ENCODE measurements at regions not wholly inside any gene's neighbourhood (a gene's known extent, or its start where the extent isn't known, plus 50 kb on each side); places are given as distances from the start of the nearest gene placed in this dataset.

GRCh38 chr12:11563785-11564739 lies 85.4 kb upstream of the ETV6 start:
- WGBS, 2 donors, result 89 to 90% methylated on average over 10 of the region's 10 CpGs

GRCh38 chr12:11564984-11565651 lies 84.4 kb upstream of the ETV6 start:
- Histone ChIP-seq H3K36me3 (ENCODE audit: control insufficient read depth in 2 of 2, insufficient read depth in 2 of 2, low read length in 1 of 2) (no peaks in the 10 kb centered on the region), H3K4me1 (ENCODE audit: control insufficient read depth in 2 of 2, insufficient read depth in 2 of 2, low read length in 1 of 2) (no peaks in the 10 kb centered on the region), H3K27me3 (ENCODE audit: control insufficient read depth in 1 of 2, insufficient read depth in 2 of 2, low read length in 2 of 2) (no peaks in the 10 kb centered on the region), H3K9me3 (ENCODE audit: control insufficient read depth in 2 of 2, insufficient read depth in 1 of 2, low read depth in 1 of 2, low read length in 1 of 2) (no peaks in the 10 kb centered on the region), H3K27ac (ENCODE audit: low read depth in 2 of 2, low read length in 1 of 2) (no peak overlapping the region), H3K4me3 (ENCODE audit: low read depth in 1 of 2, low read length in 2 of 2) (no peak overlapping the region)
- WGBS, 2 donors, result 87 to 88% methylated on average over 7 of the region's 7 CpGs

More at GRCh38 chr12:11563785-11564739, 85.4 kb upstream of the ETV6 start:
- H3K9me3 ChIP-seq (ENCODE audit: control insufficient read depth in 2 of 2, insufficient read depth in 1 of 2, low read depth in 1 of 2, low read length in 1 of 2), result no peaks in the 10 kb centered on the region
- no peak overlapping the region for H3K4me3 ChIP-seq (ENCODE audit: low read depth in 1 of 2, low read length in 2 of 2)
- H3K4me1 ChIP-seq (ENCODE audit: control insufficient read depth in 2 of 2, insufficient read depth in 2 of 2, low read length in 1 of 2), result no peaks in the 10 kb centered on the region
- H3K27me3 ChIP-seq (ENCODE audit: control insufficient read depth in 1 of 2, insufficient read depth in 2 of 2, low read length in 2 of 2), result no peaks in the 10 kb centered on the region
- no peaks in the 10 kb centered on the region for H3K36me3 ChIP-seq (ENCODE audit: control insufficient read depth in 2 of 2, insufficient read depth in 2 of 2, low read length in 1 of 2)
- no peak overlapping the region for H3K27ac ChIP-seq (ENCODE audit: low read depth in 2 of 2, low read length in 1 of 2)

GRCh38 chr12:11565752-11566151 lies 83.7 kb upstream of the ETV6 start:
- no peak overlapping the region for H3K27ac ChIP-seq (ENCODE audit: low read depth in 2 of 2, low read length in 1 of 2)
- 32 to 55% methylated on average over 2 of the region's 2 CpGs for WGBS, 2 donors
- no peaks in the 10 kb centered on the region for H3K27me3 ChIP-seq (ENCODE audit: control insufficient read depth in 1 of 2, insufficient read depth in 2 of 2, low read length in 2 of 2)
- no peak overlapping the region for H3K4me3 ChIP-seq (ENCODE audit: low read depth in 1 of 2, low read length in 2 of 2)
- no peaks in the 10 kb centered on the region for H3K4me1 ChIP-seq (ENCODE audit: control insufficient read depth in 2 of 2, insufficient read depth in 2 of 2, low read length in 1 of 2)
- no peaks in the 10 kb centered on the region for H3K36me3 ChIP-seq (ENCODE audit: control insufficient read depth in 2 of 2, insufficient read depth in 2 of 2, low read length in 1 of 2)
- H3K9me3 ChIP-seq (ENCODE audit: control insufficient read depth in 2 of 2, insufficient read depth in 1 of 2, low read depth in 1 of 2, low read length in 1 of 2), result no peaks in the 10 kb centered on the region

GRCh38 chr12:11568155-11568761 lies 81.2 kb upstream of the ETV6 start:
- Histone ChIP-seq H3K36me3 (ENCODE audit: control insufficient read depth in 2 of 2, insufficient read depth in 2 of 2, low read length in 1 of 2) (no peaks in the 10 kb centered on the region), H3K27me3 (ENCODE audit: control insufficient read depth in 1 of 2, insufficient read depth in 2 of 2, low read length in 2 of 2) (no peaks in the 10 kb centered on the region), H3K4me3 (ENCODE audit: low read depth in 1 of 2, low read length in 2 of 2) (no peak overlapping the region), H3K4me1 (ENCODE audit: control insufficient read depth in 2 of 2, insufficient read depth in 2 of 2, low read length in 1 of 2) (no peaks in the 10 kb centered on the region), H3K9me3 (ENCODE audit: control insufficient read depth in 2 of 2, insufficient read depth in 1 of 2, low read depth in 1 of 2, low read length in 1 of 2) (no peaks in the 10 kb centered on the region), H3K27ac (ENCODE audit: low read depth in 2 of 2, low read length in 1 of 2) (no peak overlapping the region)
- WGBS, 2 donors, result 92 to 93% methylated on average over 3 of the region's 3 CpGs

DNA sequence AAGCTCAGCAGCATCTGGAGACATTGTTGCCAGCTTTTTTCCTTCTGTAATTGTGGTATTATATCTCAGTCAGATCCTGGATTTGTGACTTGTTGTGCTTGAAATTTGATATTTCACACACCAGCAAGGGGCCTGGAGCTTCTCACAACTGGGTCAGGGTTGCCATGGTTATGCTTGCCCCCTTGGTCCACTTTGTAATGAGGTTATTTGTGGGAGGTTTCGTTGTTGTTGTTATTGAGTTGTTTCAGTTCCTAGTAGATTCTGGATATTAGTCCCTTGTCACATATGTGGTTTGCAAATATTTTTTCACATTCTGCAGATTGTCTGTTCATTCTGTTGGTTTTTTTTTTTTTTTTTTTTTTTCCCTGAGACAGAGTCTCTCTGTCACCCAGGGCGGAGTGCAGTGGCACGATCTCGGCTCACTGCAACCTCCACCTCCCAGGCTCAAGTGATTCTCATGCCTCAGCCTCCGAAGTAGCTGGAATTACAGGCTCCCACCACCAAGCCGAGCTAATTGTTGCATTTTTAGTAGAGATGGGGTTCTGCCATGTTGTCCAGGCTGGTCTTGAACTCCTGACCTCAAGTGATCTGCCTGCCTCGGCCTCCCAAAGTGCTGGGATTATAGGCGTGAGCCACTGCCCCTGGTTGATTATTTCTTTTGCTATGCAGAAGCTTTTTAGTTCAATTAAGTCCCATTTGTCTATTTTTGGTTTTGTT lies 80.6 kb upstream of the ETV6 start:
- no peak overlapping the region for H3K27ac ChIP-seq (ENCODE audit: low read depth in 2 of 2, low read length in 1 of 2)
- no peaks in the 10 kb centered on the region for H3K9me3 ChIP-seq (ENCODE audit: control insufficient read depth in 2 of 2, insufficient read depth in 1 of 2, low read depth in 1 of 2, low read length in 1 of 2)
- no peaks in the 10 kb centered on the region for H3K4me1 ChIP-seq (ENCODE audit: control insufficient read depth in 2 of 2, insufficient read depth in 2 of 2, low read length in 1 of 2)
- no peak overlapping the region for H3K4me3 ChIP-seq (ENCODE audit: low read depth in 1 of 2, low read length in 2 of 2)
- 87 to 89% methylated on average over 8 of the region's 8 CpGs for WGBS, 2 donors
- H3K36me3 ChIP-seq (ENCODE audit: control insufficient read depth in 2 of 2, insufficient read depth in 2 of 2, low read length in 1 of 2), result no peaks in the 10 kb centered on the region
- no peaks in the 10 kb centered on the region for H3K27me3 ChIP-seq (ENCODE audit: control insufficient read depth in 1 of 2, insufficient read depth in 2 of 2, low read length in 2 of 2)

DNA sequence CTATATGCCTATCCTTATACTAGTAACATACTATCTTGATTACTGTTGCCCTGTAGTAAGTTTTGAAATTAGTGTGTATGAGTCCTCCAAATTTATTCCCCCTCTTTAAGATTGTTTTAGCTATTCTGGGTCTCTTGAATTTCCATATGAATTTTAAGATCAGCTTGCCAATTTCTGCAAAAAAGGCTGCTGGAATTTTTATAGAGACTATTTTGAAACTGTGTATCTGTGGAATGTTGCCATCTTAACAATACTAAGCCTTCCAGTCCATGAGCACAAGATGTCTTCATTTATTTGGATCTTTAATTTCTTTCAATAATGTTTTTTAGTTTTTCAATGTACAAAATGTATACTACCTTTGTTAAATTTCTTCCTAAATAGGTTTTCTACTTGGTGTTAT lies 79.8 kb upstream of the ETV6 start:
- Histone ChIP-seq H3K27me3 (ENCODE audit: control insufficient read depth in 1 of 2, insufficient read depth in 2 of 2, low read length in 2 of 2) (no peaks in the 10 kb centered on the region), H3K27ac (ENCODE audit: low read depth in 2 of 2, low read length in 1 of 2) (no peak overlapping the region), H3K36me3 (ENCODE audit: control insufficient read depth in 2 of 2, insufficient read depth in 2 of 2, low read length in 1 of 2) (no peaks in the 10 kb centered on the region), H3K4me3 (ENCODE audit: low read depth in 1 of 2, low read length in 2 of 2) (no peak overlapping the region), H3K4me1 (ENCODE audit: control insufficient read depth in 2 of 2, insufficient read depth in 2 of 2, low read length in 1 of 2) (no peaks in the 10 kb centered on the region), H3K9me3 (ENCODE audit: control insufficient read depth in 2 of 2, insufficient read depth in 1 of 2, low read depth in 1 of 2, low read length in 1 of 2) (no peaks in the 10 kb centered on the region)

GRCh38 chr12:11573880-11574279 lies 75.6 kb upstream of the ETV6 start:
- H3K4me1 ChIP-seq (ENCODE audit: control insufficient read depth in 2 of 2, insufficient read depth in 2 of 2, low read length in 1 of 2), result peaks cover 0 to 6% of the 10 kb centered on the region in 2 donors
- WGBS, 2 donors, result 91 to 96% methylated on average over 2 of the region's 2 CpGs
- H3K36me3 ChIP-seq (ENCODE audit: control insufficient read depth in 2 of 2, insufficient read depth in 2 of 2, low read length in 1 of 2), result no peaks in the 10 kb centered on the region
- H3K27ac ChIP-seq (ENCODE audit: low read depth in 2 of 2, low read length in 1 of 2), result no peak overlapping the region
- no peaks in the 10 kb centered on the region for H3K27me3 ChIP-seq (ENCODE audit: control insufficient read depth in 1 of 2, insufficient read depth in 2 of 2, low read length in 2 of 2)
- H3K4me3 ChIP-seq (ENCODE audit: low read depth in 1 of 2, low read length in 2 of 2), result no peak overlapping the region
- H3K9me3 ChIP-seq (ENCODE audit: control insufficient read depth in 2 of 2, insufficient read depth in 1 of 2, low read depth in 1 of 2, low read length in 1 of 2), result no peaks in the 10 kb centered on the region

GRCh38 chr12:11576104-11576503 lies 73.4 kb upstream of the ETV6 start:
- H3K27me3 ChIP-seq (ENCODE audit: control insufficient read depth in 1 of 2, insufficient read depth in 2 of 2, low read length in 2 of 2), result no peaks in the 10 kb centered on the region
- H3K36me3 ChIP-seq (ENCODE audit: control insufficient read depth in 2 of 2, insufficient read depth in 2 of 2, low read length in 1 of 2), result no peaks in the 10 kb centered on the region
- WGBS, 2 donors, result 77 to 95% methylated on average over 1 of the region's 1 CpG
- peak overlapping the region in 1 of 2 donors; percentile 74 for H3K27ac ChIP-seq (ENCODE audit: low read depth in 2 of 2, low read length in 1 of 2)
- H3K9me3 ChIP-seq (ENCODE audit: control insufficient read depth in 2 of 2, insufficient read depth in 1 of 2, low read depth in 1 of 2, low read length in 1 of 2), result no peaks in the 10 kb centered on the region
- no peak overlapping the region for H3K4me3 ChIP-seq (ENCODE audit: low read depth in 1 of 2, low read length in 2 of 2)
- peaks cover 0 to 6% of the 10 kb centered on the region in 2 donors for H3K4me1 ChIP-seq (ENCODE audit: control insufficient read depth in 2 of 2, insufficient read depth in 2 of 2, low read length in 1 of 2)

DNA sequence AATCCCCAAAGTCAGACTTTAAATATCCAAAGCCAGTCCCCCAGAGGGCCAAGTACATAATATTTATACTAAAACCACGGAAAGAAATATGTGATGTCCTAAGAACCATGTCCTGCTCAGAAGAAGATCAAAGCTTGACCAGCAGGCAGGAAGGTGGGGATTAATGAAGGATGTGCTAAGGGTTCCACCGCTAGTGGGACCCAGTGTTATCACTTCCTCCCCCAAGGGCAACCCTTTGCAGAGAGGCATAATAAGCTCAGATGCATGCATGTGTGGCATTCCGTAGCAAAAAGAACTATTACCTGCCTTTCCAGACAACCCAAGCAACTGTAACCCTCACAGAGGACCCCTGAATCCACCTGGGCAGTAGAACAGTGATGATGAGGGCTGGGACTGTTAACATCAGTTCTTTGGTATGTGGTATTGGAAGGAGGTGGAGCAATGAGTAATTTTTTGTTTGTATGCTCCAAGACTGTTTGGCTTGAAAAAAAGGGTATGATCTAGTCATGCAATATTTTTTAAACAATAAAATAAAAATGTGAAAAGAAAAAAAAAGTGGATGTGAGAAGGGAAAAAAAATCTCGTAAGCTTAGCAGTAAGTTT lies 71.7 kb upstream of the ETV6 start:
- Histone ChIP-seq H3K4me1 (ENCODE audit: control insufficient read depth in 2 of 2, insufficient read depth in 2 of 2, low read length in 1 of 2) (peaks cover 0 to 6% of the 10 kb centered on the region in 2 donors), H3K4me3 (ENCODE audit: low read depth in 1 of 2, low read length in 2 of 2) (no peak overlapping the region), H3K27me3 (ENCODE audit: control insufficient read depth in 1 of 2, insufficient read depth in 2 of 2, low read length in 2 of 2) (no peaks in the 10 kb centered on the region), H3K36me3 (ENCODE audit: control insufficient read depth in 2 of 2, insufficient read depth in 2 of 2, low read length in 1 of 2) (no peaks in the 10 kb centered on the region), H3K27ac (ENCODE audit: low read depth in 2 of 2, low read length in 1 of 2) (no peak overlapping the region), H3K9me3 (ENCODE audit: control insufficient read depth in 2 of 2, insufficient read depth in 1 of 2, low read depth in 1 of 2, low read length in 1 of 2) (no peaks in the 10 kb centered on the region)
- WGBS, 2 donors, result 66 to 74% methylated on average over 4 of the region's 4 CpGs

All from esophagus (tissue), 2 donors.